Right hindlimb (tissue), 1 donor: ENCODE measurements at regions not wholly inside any gene's neighbourhood (a gene's known extent, or its start where the extent isn't known, plus 50 kb on each side); places are given as distances from the start of the nearest gene placed in this dataset.
"Not testable (repeated sequence)": the region's sequence is repeated elsewhere in the genome, so short reads cannot be mapped to it uniquely, and the experiment has no call there.

Source experiments
- DNase-seq: peaks from one replicate; pipeline ENCODE4 v3.0.0-alpha.2; 2018

- DNase-seq, result no peak
These were observed 729.0 kb upstream of the USP15 start for GRCh38 chr12:61531195-61531594.

- DNase-seq, result no peak
These were observed 724.1 kb upstream of the USP15 start for GRCh38 chr12:61536117-61536516.

- no peak for DNase-seq
These were observed 723.7 kb upstream of the USP15 start for GRCh38 chr12:61536525-61536924.

GRCh38 chr12:61538951-61539350, 721.3 kb upstream of the USP15 start:
- DNase-seq, result no peak

- no peak for DNase-seq
These were observed 717.7 kb upstream of the USP15 start for GRCh38 chr12:61542551-61542950.

- no peak for DNase-seq
These were observed 713.9 kb upstream of the USP15 start for GRCh38 chr12:61546296-61546695.

- no peak for DNase-seq
These were observed 707.1 kb upstream of the USP15 start for GRCh38 chr12:61553091-61553490.

GRCh38 chr12:61554268-61555008, 705.8 kb upstream of the USP15 start:
- DNase-seq, result no peak

- no peak for DNase-seq
These were observed 696.3 kb upstream of the USP15 start for GRCh38 chr12:61563665-61564450.

- no peak for DNase-seq
These were observed 695.7 kb upstream of the USP15 start for GRCh38 chr12:61564466-61564865.

GRCh38 chr12:61566183-61566582, 694.0 kb upstream of the USP15 start:
- DNase-seq, result no peak

GRCh38 chr12:61574339-61574738, 685.9 kb upstream of the USP15 start:
- no peak for DNase-seq

- no peak for DNase-seq
These were observed 675.3 kb upstream of the USP15 start for GRCh38 chr12:61584943-61585342.

- not testable (repeated sequence) for DNase-seq
These were observed 669.3 kb upstream of the USP15 start for GRCh38 chr12:61590864-61591263.

- no peak for DNase-seq
These were observed 650.1 kb upstream of the USP15 start for GRCh38 chr12:61610143-61610542.

- no peak for DNase-seq
These were observed 630.5 kb upstream of the USP15 start for GRCh38 chr12:61629702-61630101.

- no peak for DNase-seq
These were observed 613.6 kb upstream of the USP15 start for GRCh38 chr12:61646639-61647038.

GRCh38 chr12:61647566-61647965, 612.6 kb upstream of the USP15 start:
- no peak for DNase-seq

GRCh38 chr12:61652265-61652664, 607.9 kb upstream of the USP15 start:
- DNase-seq, result no peak

GRCh38 chr12:61654698-61655097, 605.5 kb upstream of the USP15 start:
- no peak for DNase-seq

- no peak for DNase-seq
These were observed 605.0 kb upstream of the USP15 start for GRCh38 chr12:61655241-61655640.

GRCh38 chr12:61667676-61668075, 592.5 kb upstream of the USP15 start:
- no peak for DNase-seq

GRCh38 chr12:61676520-61676919, 583.7 kb upstream of the USP15 start:
- no peak for DNase-seq

- DNase-seq, result no peak
These were observed 572.8 kb upstream of the USP15 start for GRCh38 chr12:61687407-61687806.
